ENCODE measurements at regions not wholly inside any gene's neighbourhood (a gene's known extent, or its start where the extent isn't known, plus 50 kb on each side); places are given as distances from the start of the nearest gene placed in this dataset.

- CTCF ChIA-PET, result no interaction called here
- H3K27ac ChIP-seq, result no peak overlapping the region
- no peak for TF ChIP-seq CTCF (conservative IDR thresholded peaks at IDR 0.05; ENCODE audit: low read depth)
- no peak for DNase-seq (ENCODE audit: low spot score)
- POLR2A ChIA-PET (ENCODE audit: low non-redundant PET), result no interaction called here
These were observed 415.9 kb downstream of the GRB14 start for GRCh38 chr2:164205347-164205746.

- ChIA-PET CTCF (interaction anchor here (0.6 kb wide), 1 partner anchor 227 kb away, joined by 4 read pairs; no protein-coding TSS in a partner anchor), POLR2A (ENCODE audit: low non-redundant PET) (no interaction called here)
- TF ChIP-seq CTCF (conservative IDR thresholded peaks at IDR 0.05; ENCODE audit: low read depth), result no peak
These were observed 418.2 kb downstream of the GRB14 start for GRCh38 chr2:164203131-164203530.

GRCh38 chr2:164198256-164198655 lies 423.0 kb downstream of the GRB14 start:
- POLR2A ChIA-PET (ENCODE audit: low non-redundant PET), result no interaction called here
- TF ChIP-seq CTCF (conservative IDR thresholded peaks at IDR 0.05; ENCODE audit: low read depth), result no peak
- CTCF ChIA-PET, result interaction anchor here (0.6 to 0.7 kb wide), 2 partner anchors 17 to 652 kb away, joined by 3 read pairs; no protein-coding TSS in a partner anchor
- DNase-seq (ENCODE audit: low spot score), result no peak
- no peak overlapping the region for H3K27ac ChIP-seq

More at GRCh38 chr2:164203131-164203530, 418.2 kb downstream of the GRB14 start:
- DNase-seq (ENCODE audit: low spot score), result no peak
- no peak overlapping the region for H3K27ac ChIP-seq

- no peak for TF ChIP-seq CTCF (conservative IDR thresholded peaks at IDR 0.05; ENCODE audit: low read depth)
- H3K27ac ChIP-seq, result no peak overlapping the region
- CTCF ChIA-PET, result interaction anchor here (0.6 to 1.1 kb wide), 2 partner anchors 11 to 1280 kb away, joined by 3 to 4 read pairs; no protein-coding TSS in a partner anchor
- POLR2A ChIA-PET (ENCODE audit: low non-redundant PET), result no interaction called here
- DNase-seq (ENCODE audit: low spot score), result no peak
These were observed 430.6 kb downstream of the GRB14 start for GRCh38 chr2:164190700-164191099.

- DNase-seq (ENCODE audit: low spot score), result no peak
- CTCF ChIA-PET, result interaction anchor here (1.1 kb wide), 1 partner anchor 10 kb away, joined by 3 read pairs; no protein-coding TSS in a partner anchor
- TF ChIP-seq CTCF (conservative IDR thresholded peaks at IDR 0.05; ENCODE audit: low read depth), result no peak
- POLR2A ChIA-PET (ENCODE audit: low non-redundant PET), result no interaction called here
- no peak overlapping the region for H3K27ac ChIP-seq
These were observed 431.4 kb downstream of the GRB14 start for GRCh38 chr2:164189851-164190250.

GRCh38 chr2:164187121-164187520 lies 434.2 kb downstream of the GRB14 start:
- DNase-seq (ENCODE audit: low spot score), result no peak
- ChIA-PET CTCF (no interaction called here), POLR2A (ENCODE audit: low non-redundant PET) (no interaction called here)
- no peak for TF ChIP-seq CTCF (conservative IDR thresholded peaks at IDR 0.05; ENCODE audit: low read depth)
- no peak overlapping the region for H3K27ac ChIP-seq

GRCh38 chr2:164186591-164186990 lies 434.7 kb downstream of the GRB14 start:
- no peak for TF ChIP-seq CTCF (conservative IDR thresholded peaks at IDR 0.05; ENCODE audit: low read depth)
- CTCF ChIA-PET, result no interaction called here
- POLR2A ChIA-PET (ENCODE audit: low non-redundant PET), result no interaction called here
- H3K27ac ChIP-seq, result no peak overlapping the region
- no peak for DNase-seq (ENCODE audit: low spot score)

Data from RWPE1 (cell line).